ENCODE measurements at regions not wholly inside any gene's neighbourhood (a gene's known extent, or its start where the extent isn't known, plus 50 kb on each side); places are given as distances from the start of the nearest gene placed in this dataset.

DNA sequence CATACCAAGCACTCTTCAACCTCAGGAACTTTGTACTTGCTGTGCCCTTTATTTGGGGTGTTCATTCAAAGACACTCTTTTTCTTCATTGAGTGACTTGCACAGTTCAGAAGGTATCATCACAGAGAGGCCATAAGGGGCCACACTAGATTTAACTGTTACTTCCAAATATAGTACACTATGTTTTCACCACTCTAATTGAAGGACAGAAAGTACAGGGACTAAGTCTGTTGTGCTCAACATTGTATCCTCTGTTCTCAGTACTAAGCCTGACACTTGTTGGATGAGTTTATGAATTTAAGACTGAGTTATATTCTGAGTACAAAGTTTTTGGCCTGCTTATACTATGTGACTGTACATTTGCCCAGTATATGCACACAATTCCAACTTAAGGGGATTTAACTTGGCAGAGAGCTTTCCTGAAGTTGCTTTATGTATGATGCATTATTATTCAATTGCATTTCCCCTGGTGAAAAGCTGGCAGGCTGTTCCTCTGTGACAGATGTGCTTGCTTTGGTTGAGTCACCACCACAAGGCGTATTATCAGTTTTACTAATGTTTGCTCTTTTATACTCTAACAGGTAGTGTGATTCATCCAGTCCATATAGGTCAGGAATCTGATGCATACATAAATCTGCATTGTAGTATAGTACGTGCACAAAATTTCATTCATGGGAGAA, 714.8 kb downstream of the TLR4 start:
- no peak for DNase-seq (ENCODE audit: low spot score)

DNA sequence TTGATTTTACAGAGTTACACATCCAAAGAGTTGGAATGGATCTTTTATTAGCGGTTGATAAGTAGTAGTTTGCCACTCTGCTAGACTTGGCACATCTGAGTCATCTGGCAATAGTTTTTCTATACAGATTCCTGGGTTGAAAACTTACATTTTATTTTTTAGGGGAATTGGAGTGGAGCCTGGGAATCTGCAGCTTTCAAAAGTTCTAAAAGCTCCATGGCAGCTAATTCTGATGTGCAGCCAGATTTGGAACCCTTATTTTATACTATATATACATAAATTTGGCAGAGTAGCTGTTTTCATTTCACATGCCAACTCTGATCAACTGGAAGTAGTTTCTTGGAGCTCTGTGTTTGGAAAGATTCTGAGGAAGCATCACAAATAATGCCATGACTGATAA, 715.5 kb downstream of the TLR4 start:
- DNase-seq (ENCODE audit: low spot score): no peak

DNA sequence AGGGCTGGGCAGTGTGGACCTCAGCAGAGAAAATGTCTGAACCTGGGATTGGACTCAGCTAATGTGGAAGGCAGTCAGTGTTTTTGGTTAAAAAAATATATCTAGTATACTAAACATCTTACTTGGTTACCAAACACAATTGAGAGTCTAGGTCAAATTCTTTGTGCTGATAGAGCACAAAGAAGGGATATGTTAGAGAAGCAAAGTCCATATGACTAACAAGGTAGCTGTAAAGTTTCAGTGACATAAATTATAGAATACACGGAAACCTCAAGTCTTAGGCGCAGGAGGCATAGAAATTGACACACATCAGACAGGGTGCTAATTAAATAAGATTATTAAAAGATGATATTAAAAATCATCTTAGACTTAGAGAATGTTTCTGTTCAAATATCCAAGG, 718.3 kb downstream of the TLR4 start:
- DNase-seq (ENCODE audit: low spot score): no peak

DNA sequence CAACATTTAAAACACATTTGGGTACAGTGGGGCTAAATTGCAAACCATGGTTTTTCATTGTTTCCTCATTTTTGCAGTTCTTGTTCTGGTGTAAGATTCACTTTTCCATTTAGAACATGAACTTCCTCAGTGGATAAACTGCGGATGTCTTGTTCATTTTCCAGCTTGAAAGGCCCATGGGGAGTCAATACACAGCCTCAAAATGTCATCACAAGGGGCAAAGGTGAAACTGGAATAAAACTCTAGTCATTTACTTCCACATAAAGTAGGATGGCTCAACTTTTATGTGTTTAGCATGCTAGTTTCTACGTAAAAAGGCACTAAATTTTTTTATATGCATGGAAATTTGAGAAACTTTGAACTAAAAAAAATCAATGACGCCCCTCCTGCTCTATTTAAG, 718.8 kb downstream of the TLR4 start:
- DNase-seq (ENCODE audit: low spot score): no peak

DNA sequence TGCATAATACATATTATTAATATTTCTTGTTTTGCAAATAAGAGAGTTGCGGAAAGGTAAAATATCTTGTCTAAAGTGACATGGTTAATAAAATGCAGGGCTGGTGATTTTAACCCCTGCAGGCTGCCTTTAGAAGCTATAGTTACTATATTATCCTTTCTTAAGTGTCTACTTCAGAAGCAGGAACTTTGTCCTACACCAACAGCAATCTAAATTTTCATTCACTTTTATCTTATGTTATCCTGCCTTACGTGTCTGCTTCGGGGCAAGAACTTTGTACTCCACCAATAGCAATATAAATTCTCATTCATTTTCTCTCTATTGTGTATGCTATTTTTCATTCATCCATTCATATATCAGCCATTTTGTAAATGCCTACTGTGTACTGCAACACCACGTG, 719.5 kb downstream of the TLR4 start:
- DNase-seq (ENCODE audit: low spot score): no peak

DNA sequence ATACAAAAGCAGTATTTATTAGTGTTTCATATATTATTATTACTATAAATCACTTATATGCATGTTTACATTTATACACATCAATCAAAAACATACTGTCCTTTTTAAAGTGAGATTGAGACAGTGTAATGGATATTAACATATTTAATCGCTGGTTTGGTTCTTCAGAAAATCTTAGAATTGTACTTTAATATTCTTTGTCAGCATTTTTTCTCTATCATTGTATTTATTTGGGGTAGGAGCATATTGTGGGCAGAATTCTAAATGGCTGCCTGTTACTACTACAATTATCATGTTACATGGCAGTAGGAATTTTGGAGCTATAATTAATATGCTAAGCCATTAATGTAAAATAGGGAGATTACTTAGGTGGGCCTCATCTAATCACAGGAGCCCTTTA, 722.6 kb downstream of the TLR4 start:
- no peak for DNase-seq (ENCODE audit: low spot score)

DNA sequence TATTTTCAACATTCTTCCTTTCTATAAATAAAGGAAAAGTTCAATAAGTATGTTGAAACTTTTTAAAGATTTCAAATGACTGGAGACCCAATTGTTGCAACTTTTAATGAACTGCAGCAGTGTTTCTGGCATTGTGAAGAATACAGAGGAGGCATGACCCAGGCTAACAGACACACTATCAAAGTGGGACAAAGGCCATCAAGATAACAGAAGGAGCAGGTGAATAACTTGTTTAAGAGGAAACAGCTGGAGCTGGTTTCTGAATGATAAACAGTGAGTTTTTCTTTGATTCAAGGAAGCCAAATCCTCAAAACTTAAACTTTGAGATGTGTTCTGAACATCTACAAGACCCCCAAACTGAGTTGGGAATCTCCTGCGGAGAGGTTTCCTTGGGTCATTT, 734.6 kb downstream of the TLR4 start:
- DNase-seq (ENCODE audit: low spot score): no peak

DNA sequence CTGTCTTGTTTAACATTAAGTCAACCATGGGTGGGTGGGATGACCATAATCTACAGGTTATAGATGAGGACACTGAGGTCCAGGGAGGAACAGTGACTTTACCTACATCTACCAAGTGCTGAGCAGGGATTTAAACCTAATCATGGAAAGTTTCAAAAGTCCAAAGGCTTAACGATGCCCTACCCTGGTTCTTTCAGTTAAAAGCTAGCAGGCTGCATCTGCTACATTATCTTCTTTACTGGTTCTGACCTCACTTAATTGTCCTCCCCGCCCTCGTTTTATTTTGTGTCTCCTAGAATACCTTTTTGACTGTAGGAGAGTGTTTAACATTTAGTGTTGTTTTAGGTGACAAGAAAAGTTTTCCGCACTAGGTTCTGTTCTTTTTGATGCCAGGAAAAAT, 735.2 kb downstream of the TLR4 start:
- DNase-seq (ENCODE audit: low spot score): no peak

DNA sequence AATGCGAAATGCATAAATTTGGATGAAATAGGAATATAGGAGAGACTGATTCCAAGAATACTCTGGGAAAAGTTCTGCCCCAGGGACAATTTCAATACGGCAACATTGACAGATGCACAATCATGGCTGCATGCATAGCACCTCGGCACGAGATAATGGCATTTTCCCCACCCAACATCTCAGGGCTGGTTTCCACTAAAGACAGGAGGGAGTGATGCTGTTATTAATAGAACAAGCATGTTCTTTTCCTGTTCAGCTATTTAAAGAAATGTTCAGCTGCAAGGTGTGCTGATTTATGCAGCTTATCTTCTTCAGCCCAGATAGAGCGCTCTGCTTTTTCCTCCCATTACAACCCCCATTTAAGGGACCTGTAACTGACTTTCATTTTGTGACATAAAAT, 740.2 kb downstream of the TLR4 start:
- no peak for DNase-seq (ENCODE audit: low spot score)

DNA sequence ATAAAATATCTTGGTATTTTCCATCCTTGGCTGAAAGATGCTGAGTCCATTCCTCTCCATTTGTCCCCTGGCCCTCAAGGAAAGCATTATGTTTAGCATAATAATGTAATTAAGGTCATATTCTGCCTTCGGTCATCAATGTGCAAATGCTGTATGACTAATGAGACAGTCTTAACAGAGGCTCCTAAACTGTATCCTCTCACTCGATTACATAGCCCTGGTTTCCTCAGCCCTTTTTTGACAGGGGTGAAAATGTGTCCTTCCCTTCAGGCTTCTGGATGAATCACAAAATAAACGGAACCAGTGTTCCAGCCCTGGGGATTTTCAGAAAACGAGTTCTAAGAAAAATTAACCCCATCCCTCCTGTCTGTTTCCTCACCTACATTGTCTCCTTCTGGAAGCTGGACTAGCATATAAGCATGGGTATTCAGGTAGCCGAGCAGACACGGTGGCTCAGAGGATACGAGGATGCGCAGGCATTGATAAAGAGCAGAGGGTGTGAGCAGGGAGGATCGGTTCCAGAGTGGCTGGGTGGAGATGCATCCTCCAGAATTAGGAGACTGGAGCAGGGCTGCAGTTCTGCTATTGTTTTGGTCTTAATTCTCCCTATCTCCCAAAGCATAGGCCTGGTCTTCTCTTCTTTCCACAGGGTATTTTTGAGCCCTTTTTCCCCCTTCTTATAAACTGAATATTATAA, 742.9 kb downstream of the TLR4 start:
- DNase-seq (ENCODE audit: low spot score): no peak

DNA sequence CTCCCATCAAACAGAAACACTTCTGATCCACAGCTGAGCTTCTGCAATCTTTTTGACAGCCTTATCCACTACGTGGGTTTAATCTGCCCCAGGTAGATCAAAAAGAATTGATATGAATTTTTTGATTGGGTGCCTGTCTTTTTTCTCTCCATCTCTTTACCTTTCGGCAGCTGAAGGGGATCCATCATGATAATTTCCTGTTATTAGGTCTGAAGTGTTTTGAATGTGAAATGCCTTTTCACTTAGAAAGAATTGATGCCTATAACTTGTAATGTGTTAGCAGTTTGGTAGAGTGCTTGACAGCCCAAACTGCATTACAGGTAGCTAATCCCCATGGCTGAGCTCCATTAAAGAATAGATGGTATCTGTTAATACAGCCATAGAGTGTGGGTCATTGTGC, 745.4 kb downstream of the TLR4 start:
- DNase-seq (ENCODE audit: low spot score): no peak

DNA sequence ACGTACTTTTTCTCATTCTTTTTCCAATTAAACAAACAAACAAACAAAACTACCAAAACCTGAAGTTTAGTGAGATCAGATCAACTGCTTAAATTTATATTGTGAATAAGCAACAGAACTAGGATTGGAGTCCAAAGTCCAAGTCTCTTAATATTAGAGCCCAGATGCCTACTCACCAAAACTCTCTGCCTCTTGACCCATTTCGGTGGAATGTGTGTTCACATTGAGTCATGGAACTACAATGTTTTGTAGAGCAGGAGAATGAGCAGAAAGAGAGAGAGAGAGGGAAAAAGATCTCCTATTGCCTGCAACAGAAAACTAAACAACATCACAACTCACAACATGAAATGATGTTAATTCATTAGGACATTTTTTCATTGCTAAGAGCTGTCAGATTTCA, 751.1 kb downstream of the TLR4 start:
- DNase-seq (ENCODE audit: low spot score): no peak

DNA sequence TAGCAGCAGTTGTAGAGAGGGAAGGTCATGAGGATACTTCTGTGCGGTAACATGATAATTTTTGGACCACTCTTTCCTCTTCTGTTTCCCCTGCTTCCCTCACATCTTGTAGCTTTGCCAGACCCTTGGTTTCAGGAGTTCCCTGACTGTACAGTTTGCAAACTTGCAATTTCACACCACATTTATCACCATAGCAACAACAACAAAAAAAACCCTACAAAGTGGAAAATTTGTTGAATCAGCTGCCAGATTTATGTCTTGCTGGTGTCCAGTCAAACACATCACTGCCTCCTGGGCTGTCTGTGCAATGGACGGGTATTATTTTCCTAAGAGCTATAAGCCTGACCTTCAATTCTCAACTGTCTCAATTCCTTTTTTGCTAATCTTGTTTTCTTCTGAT, 751.6 kb downstream of the TLR4 start:
- no peak for DNase-seq (ENCODE audit: low spot score)

DNA sequence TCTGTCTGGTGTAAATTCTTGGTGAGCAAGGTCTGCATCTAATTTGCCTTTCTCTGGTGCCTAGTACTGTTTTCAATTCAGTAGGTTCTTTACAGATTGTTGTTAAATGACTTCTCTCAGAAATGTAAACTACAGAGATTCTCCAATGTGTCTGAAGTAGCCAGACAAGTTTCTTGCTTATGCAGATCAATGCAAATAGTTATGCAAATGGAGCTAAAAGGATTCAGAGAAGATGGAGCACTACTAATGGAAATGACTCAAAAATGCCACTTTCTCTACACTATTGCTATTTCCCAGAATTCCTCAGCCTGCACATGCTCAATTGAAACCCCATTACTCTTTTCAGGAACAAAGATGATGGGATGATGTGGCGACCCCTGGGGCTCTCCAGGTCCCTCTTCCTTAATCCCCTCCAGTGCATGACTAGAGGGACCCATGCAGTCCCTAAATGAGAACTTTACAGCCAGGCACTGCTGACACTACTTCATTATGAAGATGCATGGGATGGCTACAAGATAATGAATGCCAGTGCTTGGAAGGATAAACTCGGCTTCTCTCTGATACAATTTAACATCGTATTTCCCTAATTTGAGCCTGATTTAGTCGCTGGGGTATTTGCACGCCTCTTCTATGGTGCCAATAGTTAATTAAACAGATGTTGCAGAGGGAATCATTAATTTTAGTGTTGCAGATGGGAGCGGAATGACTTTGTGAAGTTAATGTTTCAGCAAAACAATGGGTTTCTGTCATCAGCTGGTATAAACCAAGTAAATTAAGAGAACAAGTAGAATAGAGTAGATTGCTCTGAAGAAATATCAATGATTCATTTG, 753.2 kb downstream of the TLR4 start:
- no peak for DNase-seq (ENCODE audit: low spot score)

DNA sequence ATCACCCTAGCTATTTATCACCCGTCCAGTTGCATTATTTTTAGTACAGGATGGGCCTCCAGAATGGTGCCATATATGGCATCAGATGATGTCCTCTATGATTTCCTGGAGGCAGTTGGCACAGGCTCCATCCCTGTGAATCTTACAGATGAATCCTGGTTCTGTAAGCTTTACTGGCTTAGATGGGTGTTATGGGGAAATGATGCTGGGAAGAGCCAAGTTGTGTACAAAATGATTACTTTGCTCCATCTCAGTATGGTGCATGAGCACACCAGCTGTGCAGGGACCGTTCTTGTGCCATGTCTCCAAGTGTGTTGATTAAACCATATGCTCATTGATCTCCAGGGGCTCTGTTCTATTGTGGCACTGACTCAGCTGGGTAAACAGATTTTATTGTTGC, 755.7 kb downstream of the TLR4 start:
- no peak for DNase-seq (ENCODE audit: low spot score)

DNA sequence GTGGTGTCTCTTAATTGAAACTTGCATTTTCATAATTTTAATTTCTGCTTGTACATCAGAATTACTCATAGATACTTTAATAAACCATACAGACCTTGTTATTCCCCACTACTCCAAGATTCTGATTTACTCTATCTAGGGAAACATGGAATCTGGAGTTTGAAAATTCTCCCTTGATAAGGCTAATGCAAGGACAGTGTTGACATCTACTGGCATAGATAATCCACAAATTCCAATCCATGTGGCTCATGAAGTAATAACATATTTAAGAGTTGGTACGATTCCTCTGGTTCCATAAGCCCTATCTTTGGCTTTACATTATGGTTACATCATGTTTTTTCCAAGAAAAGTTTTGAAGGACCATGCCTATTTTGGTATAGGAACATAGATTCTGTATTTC, 759.2 kb downstream of the TLR4 start:
- no peak for DNase-seq (ENCODE audit: low spot score)

DNA sequence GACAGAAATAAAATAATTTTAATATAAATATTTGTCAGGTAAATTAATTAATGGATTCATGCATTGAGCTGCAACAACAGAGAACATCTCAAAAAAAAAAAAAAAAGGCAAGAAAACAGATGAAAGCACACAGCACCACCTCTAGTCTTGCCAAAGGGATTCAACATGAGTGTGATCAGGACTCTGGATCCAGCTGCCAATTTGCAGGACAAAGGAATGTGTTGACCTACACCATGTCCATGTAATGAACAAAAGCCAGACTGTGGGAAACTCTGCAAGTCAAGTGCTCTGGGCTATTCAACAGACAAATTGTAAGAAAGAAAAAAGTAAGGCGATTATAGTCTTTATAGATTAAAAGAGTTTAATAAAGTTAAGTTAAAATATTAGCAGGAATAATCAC, 769.3 kb downstream of the TLR4 start:
- no peak for DNase-seq (ENCODE audit: low spot score)

DNA sequence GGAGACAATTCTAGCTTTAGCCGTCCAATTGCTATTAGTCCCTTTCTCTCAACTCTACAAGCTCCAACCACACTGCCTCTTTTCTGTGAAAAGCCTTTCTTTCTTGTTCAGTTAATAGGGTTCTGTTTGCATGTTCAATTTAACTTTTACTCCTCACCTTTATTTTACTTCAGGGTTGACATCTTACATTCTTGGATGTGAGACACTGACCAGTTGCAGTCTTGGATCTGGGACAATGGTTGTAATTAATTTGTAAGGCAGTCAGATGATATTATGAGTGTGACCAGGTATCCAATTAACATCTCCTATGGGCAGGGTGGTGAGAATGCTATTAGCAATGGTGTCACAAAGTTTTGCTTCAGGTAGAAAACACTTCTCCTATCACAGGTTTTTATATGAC, 774.5 kb downstream of the TLR4 start:
- DNase-seq (ENCODE audit: low spot score): no peak

DNA sequence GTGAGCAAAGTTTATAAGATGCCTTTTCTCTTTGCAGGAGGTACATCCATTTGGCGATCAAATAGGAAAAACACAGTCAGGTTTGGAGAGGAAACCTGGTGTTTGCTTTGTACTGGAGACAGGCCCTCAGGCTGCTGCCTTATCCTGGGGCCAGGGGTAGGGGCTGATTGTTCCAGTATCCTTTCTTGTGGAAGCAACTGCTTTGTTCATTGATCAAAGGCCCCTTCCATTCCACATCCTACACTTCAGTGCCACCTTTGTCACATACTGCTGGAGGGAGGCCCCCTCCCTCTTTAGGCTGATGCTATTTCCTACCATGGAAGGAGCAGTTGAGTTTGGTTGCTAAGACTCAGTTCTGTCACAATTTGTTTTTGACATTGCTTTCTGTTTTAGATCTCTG, 778.1 kb downstream of the TLR4 start:
- DNase-seq (ENCODE audit: low spot score): no peak

DNA sequence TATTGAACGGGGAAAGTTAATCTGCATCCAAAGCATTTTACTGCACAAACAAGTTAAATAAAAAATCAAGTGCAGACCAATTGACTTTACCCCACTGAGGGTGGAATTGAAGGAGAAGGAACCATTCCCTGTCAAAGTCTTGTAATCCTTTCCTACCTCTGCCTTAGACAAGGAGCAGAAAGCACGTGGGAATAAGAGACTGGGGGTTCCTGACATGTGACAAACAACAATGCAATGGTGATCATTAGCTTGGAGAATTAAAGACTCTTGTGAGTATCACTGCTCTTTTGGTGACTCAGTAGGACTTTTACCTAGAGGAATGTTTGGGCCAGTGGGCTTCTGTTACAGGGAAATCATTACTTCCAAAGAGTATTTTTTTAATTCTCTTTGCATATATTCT, 779.5 kb downstream of the TLR4 start:
- no peak for DNase-seq (ENCODE audit: low spot score)

DNA sequence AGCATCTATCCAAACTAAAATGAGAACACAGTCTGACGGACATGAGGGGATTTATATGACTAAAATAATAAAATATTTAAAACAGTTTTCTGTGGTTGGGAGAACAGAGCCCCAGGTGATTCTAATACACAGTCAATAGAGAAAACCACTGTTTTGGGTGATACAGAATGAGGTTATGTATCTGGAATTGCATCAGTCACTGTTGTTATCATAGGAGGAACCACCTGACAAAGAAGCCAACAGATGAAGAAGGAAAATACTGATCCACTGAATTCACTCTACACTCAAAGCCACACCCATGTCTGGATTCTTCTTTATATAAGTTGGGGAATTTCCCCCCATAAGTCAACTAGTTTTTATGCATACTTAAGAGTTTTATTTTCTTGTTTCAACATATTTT, 799.0 kb downstream of the TLR4 start:
- DNase-seq (ENCODE audit: low spot score): no peak

DNA sequence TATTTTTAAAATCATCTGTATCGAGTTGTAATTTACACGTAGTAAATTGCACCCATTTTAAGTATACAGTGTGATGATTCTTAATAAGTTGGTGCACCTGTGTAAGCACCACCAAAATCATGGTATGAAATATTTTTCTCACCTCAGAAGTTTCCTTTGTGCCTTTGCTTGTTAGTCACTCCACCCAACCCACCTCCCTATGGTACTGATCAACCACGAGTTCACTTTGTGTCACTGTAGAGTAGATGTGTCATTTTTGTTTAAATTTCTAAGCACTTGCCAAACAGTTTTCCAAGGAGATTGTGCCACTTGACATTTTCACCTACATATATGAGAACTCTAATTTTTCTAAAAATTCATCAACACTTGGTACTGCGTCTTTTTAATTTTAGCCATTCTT, 806.5 kb downstream of the TLR4 start:
- DNase-seq (ENCODE audit: low spot score): no peak

DNA sequence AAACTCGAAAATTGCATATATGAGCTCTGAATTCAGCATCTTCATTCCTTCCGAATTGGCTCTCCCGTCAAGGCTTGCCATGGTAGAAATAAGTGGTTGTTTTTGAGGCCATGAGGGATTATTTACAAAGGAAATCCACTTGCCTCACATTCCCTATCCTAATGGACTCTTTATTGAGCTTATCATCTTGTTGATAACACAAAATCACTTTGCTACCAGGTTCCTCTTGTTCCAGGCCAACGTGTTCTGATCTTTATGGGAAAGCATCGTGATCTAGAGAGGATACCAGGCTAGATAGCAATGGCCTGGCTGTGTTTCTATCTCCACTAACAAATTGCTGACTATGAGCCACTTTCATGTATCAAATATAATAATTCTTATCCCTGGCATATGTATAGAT, 811.7 kb downstream of the TLR4 start:
- DNase-seq (ENCODE audit: low spot score): no peak
